ENCODE measurements at regions not wholly inside any gene's neighbourhood (a gene's known extent, or its start where the extent isn't known, plus 50 kb on each side); places are given as distances from the start of the nearest gene placed in this dataset.

GRCh38 chr18:38982072-38982471, 1416.5 kb upstream of the CELF4 start:
- Histone ChIP-seq H3K4me3 (ENCODE audit: low read depth, low read length) (no peak overlapping the region), H3K27me3 (ENCODE audit: control insufficient read depth, insufficient read depth, low read length) (no peaks in the 10 kb centered on the region), H3K36me3 (ENCODE audit: control insufficient read depth, insufficient read depth, low read length) (no peaks in the 10 kb centered on the region)
- no peak for DNase-seq (ENCODE audit: low read depth)
- TF ChIP-seq CTCF (IDR thresholded peaks at IDR 0.05; ENCODE audit: insufficient read depth, low read length, poor library complexity, severe bottlenecking), result no peak

GRCh38 chr18:38981389-38981788, 1415.8 kb upstream of the CELF4 start:
- H3K4me3 ChIP-seq (ENCODE audit: low read depth, low read length), result no peak overlapping the region
- DNase-seq (ENCODE audit: low read depth), result no peak
- no peak for TF ChIP-seq CTCF (IDR thresholded peaks at IDR 0.05; ENCODE audit: insufficient read depth, low read length, poor library complexity, severe bottlenecking)

GRCh38 chr18:38980420-38980819, 1414.8 kb upstream of the CELF4 start:
- DNase-seq (ENCODE audit: low read depth), result no peak
- no peak overlapping the region for H3K4me3 ChIP-seq (ENCODE audit: low read depth, low read length)
- TF ChIP-seq CTCF (IDR thresholded peaks at IDR 0.05; ENCODE audit: insufficient read depth, low read length, poor library complexity, severe bottlenecking), result no peak
- no peaks in the 10 kb centered on the region for H3K36me3 ChIP-seq (ENCODE audit: control insufficient read depth, insufficient read depth, low read length)
- no peaks in the 10 kb centered on the region for H3K27me3 ChIP-seq (ENCODE audit: control insufficient read depth, insufficient read depth, low read length)

More at GRCh38 chr18:38981389-38981788, 1415.8 kb upstream of the CELF4 start:
- Histone ChIP-seq H3K27me3 (ENCODE audit: control insufficient read depth, insufficient read depth, low read length) (no peaks in the 10 kb centered on the region), H3K36me3 (ENCODE audit: control insufficient read depth, insufficient read depth, low read length) (no peaks in the 10 kb centered on the region)

GRCh38 chr18:38972571-38972970, 1407.0 kb upstream of the CELF4 start:
- H3K4me3 ChIP-seq (ENCODE audit: low read depth, low read length), result no peak overlapping the region
- TF ChIP-seq CTCF (IDR thresholded peaks at IDR 0.05; ENCODE audit: insufficient read depth, low read length, poor library complexity, severe bottlenecking), result no peak
- no peaks in the 10 kb centered on the region for H3K27me3 ChIP-seq (ENCODE audit: control insufficient read depth, insufficient read depth, low read length)
- no peaks in the 10 kb centered on the region for H3K36me3 ChIP-seq (ENCODE audit: control insufficient read depth, insufficient read depth, low read length)
- no peak for DNase-seq (ENCODE audit: low read depth)

GRCh38 chr18:38971881-38972280, 1406.3 kb upstream of the CELF4 start:
- no peak for TF ChIP-seq CTCF (IDR thresholded peaks at IDR 0.05; ENCODE audit: insufficient read depth, low read length, poor library complexity, severe bottlenecking)
- Histone ChIP-seq H3K36me3 (ENCODE audit: control insufficient read depth, insufficient read depth, low read length) (no peaks in the 10 kb centered on the region), H3K4me3 (ENCODE audit: low read depth, low read length) (no peak overlapping the region)

GRCh38 chr18:38966841-38967240, 1401.2 kb upstream of the CELF4 start:
- no peaks in the 10 kb centered on the region for H3K27me3 ChIP-seq (ENCODE audit: control insufficient read depth, insufficient read depth, low read length)
- DNase-seq (ENCODE audit: low read depth), result peak; percentile 23
- no peaks in the 10 kb centered on the region for H3K36me3 ChIP-seq (ENCODE audit: control insufficient read depth, insufficient read depth, low read length)
- TF ChIP-seq CTCF (IDR thresholded peaks at IDR 0.05; ENCODE audit: insufficient read depth, low read length, poor library complexity, severe bottlenecking), result no peak
- H3K4me3 ChIP-seq (ENCODE audit: low read depth, low read length), result no peak overlapping the region

More at GRCh38 chr18:38971881-38972280, 1406.3 kb upstream of the CELF4 start:
- no peaks in the 10 kb centered on the region for H3K27me3 ChIP-seq (ENCODE audit: control insufficient read depth, insufficient read depth, low read length)
- no peak for DNase-seq (ENCODE audit: low read depth)

All from kidney epithelial cell (primary cell).